HEK293 (cell line): ENCODE measurements at regions not wholly inside any gene's neighbourhood (a gene's known extent, or its start where the extent isn't known, plus 50 kb on each side); places are given as distances from the start of the nearest gene placed in this dataset.

Source experiments
- CTCF ChIA-PET: fragments of 350-600 bp; formaldehyde crosslinking; extraction: SDS; loops from one replicate; lab custom pipeline; 2021; ENCODE audit warnings: antibody characterized with exemption; lab: Yijun Ruan, JAX
- POLR2A ChIA-PET: fragments of 300-600 bp; formaldehyde crosslinking; extraction: SDS; loops from one replicate; lab custom pipeline; 2020; ENCODE audit warnings: antibody characterized with exemption, inconsistent platforms; lab: Yijun Ruan, JAX
- H3K27ac ChIP-seq: fragments of 200-500 bp; sonication (Bioruptor generic); 2 replicates; pipeline ENCODE4 v1.5.1; 2014; ENCODE audit warnings: low read depth, low read length, control low read depth, inconsistent platforms; ENCODE audit errors: extremely low read depth
- H3K36me3 ChIP-seq, 2 experiments: fragments of 200-500 bp in 1 of 2; sonication (Bioruptor generic) in 1 of 2; 1 replicate in 1 of 2; 2 replicates in 1 of 2; pipeline ENCODE4 v1.5.1; 2014 to 2017; ENCODE audit warnings: inconsistent platforms in 2 of 2, low read length in 2 of 2; ENCODE audit not compliant: control insufficient read depth in 2 of 2, insufficient read depth in 1 of 2
- H3K4me1 ChIP-seq: fragments of 200-500 bp; sonication (Bioruptor generic); 2 replicates; pipeline ENCODE4 v1.5.1; 2014; ENCODE audit warnings: mild to moderate bottlenecking, low read length, inconsistent platforms; ENCODE audit not compliant: control insufficient read depth, insufficient read depth
- H3K4me3 ChIP-seq: 2 replicates; pipeline ENCODE4 v1.5.1; 2011; ENCODE audit warnings: low read depth, mild to moderate bottlenecking, control low read depth, low read length, moderate library complexity
- H3K9me3 ChIP-seq: fragments of 200-500 bp; sonication (Bioruptor generic); 2 replicates; pipeline ENCODE4 v1.5.1; 2014; ENCODE audit warnings: low read depth, low read length, inconsistent platforms; ENCODE audit not compliant: control insufficient read depth, insufficient read depth
- BCL11B ChIP-seq: fragments of 450-650 bp; formaldehyde crosslinking; IDR thresholded peaks from 2 replicates; pipeline ENCODE4 v1.5.1; 2016; ENCODE audit warnings: low read depth, missing biosample characterization, missing genetic modification characterization
- FEZF1 ChIP-seq: fragments of 450-650 bp; formaldehyde crosslinking; IDR thresholded peaks from 2 replicates; pipeline ENCODE4 v1.5.1; 2016; ENCODE audit warnings: missing biosample characterization, missing genetic modification characterization
- HOXA7 ChIP-seq: sonication (generic); formaldehyde crosslinking; IDR thresholded peaks from 2 replicates; pipeline ENCODE4 v1.8.1; 2022; ENCODE audit warnings: missing genetic modification reagents, borderline replicate concordance
- TRIM28 ChIP-seq: IDR thresholded peaks from 2 replicates; pipeline ENCODE4 v1.6.1; 2011; ENCODE audit warnings: low read length, control low read depth, borderline replicate concordance
- TSHZ1 ChIP-seq: fragments of 450-650 bp; formaldehyde crosslinking; IDR thresholded peaks from 2 replicates; pipeline ENCODE4 v1.5.1; 2016; ENCODE audit warnings: missing biosample characterization, missing genetic modification characterization, borderline replicate concordance
- ZBTB1 ChIP-seq: fragments of 450-650 bp; formaldehyde crosslinking; IDR thresholded peaks from 2 replicates; pipeline ENCODE4 v1.5.1; 2016; ENCODE audit warnings: missing biosample characterization, missing genetic modification characterization
- ZBTB20 ChIP-seq: fragments of 450-650 bp; formaldehyde crosslinking; IDR thresholded peaks from 2 replicates; pipeline ENCODE4 v1.5.1; 2016; ENCODE audit warnings: missing biosample characterization, missing genetic modification characterization
- ZNF114 ChIP-seq: fragments of 450-650 bp; formaldehyde crosslinking; IDR thresholded peaks from 2 replicates; pipeline ENCODE4 v1.5.0; 2017; ENCODE audit warnings: missing biosample characterization, missing genetic modification characterization
- ZNF138 ChIP-seq: fragments of 450-650 bp; formaldehyde crosslinking; IDR thresholded peaks from 2 replicates; pipeline ENCODE4 v1.5.1; 2016; ENCODE audit warnings: missing biosample characterization, missing genetic modification characterization, borderline replicate concordance
- ZNF155 ChIP-seq: fragments of 450-650 bp; formaldehyde crosslinking; IDR thresholded peaks from 2 replicates; pipeline ENCODE4 v1.5.1; 2016; ENCODE audit warnings: missing biosample characterization, missing genetic modification characterization
- ZNF221 ChIP-seq: fragments of 450-650 bp; formaldehyde crosslinking; IDR thresholded peaks from 2 replicates; pipeline ENCODE4 v1.5.1; 2017; ENCODE audit warnings: missing biosample characterization, missing genetic modification characterization, borderline replicate concordance
- ZNF223 ChIP-seq: fragments of 450-650 bp; formaldehyde crosslinking; IDR thresholded peaks from 2 replicates; pipeline ENCODE4 v1.5.1; 2016; ENCODE audit warnings: missing biosample characterization, missing genetic modification characterization
- ZNF23 ChIP-seq: fragments of 450-650 bp; formaldehyde crosslinking; IDR thresholded peaks from 2 replicates; pipeline ENCODE4 v1.5.1; 2016; ENCODE audit warnings: missing biosample characterization, missing genetic modification characterization, borderline replicate concordance
- ZNF302 ChIP-seq: fragments of 450-650 bp; formaldehyde crosslinking; IDR thresholded peaks from 2 replicates; pipeline ENCODE4 v1.5.1; 2016; ENCODE audit warnings: missing biosample characterization, missing genetic modification characterization, low read depth
- ZNF350 ChIP-seq: fragments of 450-650 bp; formaldehyde crosslinking; IDR thresholded peaks from 2 replicates; pipeline ENCODE4 v1.5.0; 2017; ENCODE audit warnings: missing biosample characterization, mild to moderate bottlenecking, missing genetic modification characterization
- ZNF354C ChIP-seq: fragments of 450-650 bp; formaldehyde crosslinking; IDR thresholded peaks from 2 replicates; pipeline ENCODE4 v1.5.1; 2016; ENCODE audit warnings: missing biosample characterization, missing genetic modification characterization, low read depth, borderline replicate concordance
- ZNF423 ChIP-seq: fragments of 450-650 bp; formaldehyde crosslinking; IDR thresholded peaks from 2 replicates; pipeline ENCODE4 v1.5.1; 2016; ENCODE audit warnings: missing biosample characterization, missing genetic modification characterization
- ZNF433 ChIP-seq: fragments of 450-650 bp; formaldehyde crosslinking; IDR thresholded peaks from 2 replicates; pipeline ENCODE4 v1.5.1; 2016; ENCODE audit warnings: missing biosample characterization, missing genetic modification characterization, low read depth
- ZNF513 ChIP-seq: fragments of 450-650 bp; IDR thresholded peaks from 2 replicates; pipeline ENCODE4 v1.5.1; 2018; ENCODE audit warnings: missing biosample characterization, missing genetic modification characterization
- ZNF544 ChIP-seq: fragments of 450-650 bp; formaldehyde crosslinking; IDR thresholded peaks from 2 replicates; pipeline ENCODE4 v1.5.0; 2017; ENCODE audit warnings: missing biosample characterization, missing genetic modification characterization
- ZNF571 ChIP-seq: fragments of 450-650 bp; formaldehyde crosslinking; IDR thresholded peaks from 2 replicates; pipeline ENCODE4 v1.5.0; 2017; ENCODE audit warnings: missing biosample characterization, missing genetic modification characterization
- ZNF670 ChIP-seq: fragments of 450-650 bp; formaldehyde crosslinking; IDR thresholded peaks from 2 replicates; pipeline ENCODE4 v1.5.1; 2016; ENCODE audit warnings: missing biosample characterization, missing genetic modification characterization, low read depth
- ZNF677 ChIP-seq: fragments of 450-650 bp; IDR thresholded peaks from 2 replicates; pipeline ENCODE4 v1.5.0; 2018; ENCODE audit warnings: missing biosample characterization, mild to moderate bottlenecking, missing genetic modification characterization, moderate library complexity
- ZNF692 ChIP-seq: fragments of 450-650 bp; formaldehyde crosslinking; IDR thresholded peaks from 2 replicates; pipeline ENCODE4 v1.5.1; 2016; ENCODE audit warnings: missing biosample characterization, missing genetic modification characterization
- ZNF707 ChIP-seq: fragments of 450-650 bp; formaldehyde crosslinking; IDR thresholded peaks from 2 replicates; pipeline ENCODE4 v1.5.1; 2016; ENCODE audit warnings: missing biosample characterization, missing genetic modification characterization
- ZNF785 ChIP-seq: fragments of 450-650 bp; formaldehyde crosslinking; IDR thresholded peaks from 2 replicates; pipeline ENCODE4 v1.5.1; 2016; ENCODE audit warnings: missing biosample characterization, missing genetic modification characterization
- ZNF791 ChIP-seq: fragments of 450-650 bp; formaldehyde crosslinking; IDR thresholded peaks from 2 replicates; pipeline ENCODE4 v1.5.1; 2016; ENCODE audit warnings: missing biosample characterization, missing genetic modification characterization
- TF ChIP-seq, protein P1 (sequence below): fragments of 450-650 bp; formaldehyde crosslinking; IDR thresholded peaks from 2 replicates; pipeline ENCODE4 v1.5.1; 2017; ENCODE audit warnings: missing biosample characterization, missing genetic modification characterization

- TF ChIP-seq ZNF302 (tag by site-specific recombination), result no peak
- no peak for TF ChIP-seq ZNF692 (tag by site-specific recombination)
- no peak for TF ChIP-seq ZNF221 (tag by site-specific recombination)
- TF ChIP-seq ZNF677 (tag by site-specific recombination), result no peak
- TF ChIP-seq ZNF354C (tag by site-specific recombination), result no peak
- TF ChIP-seq ZNF423 (tag by site-specific recombination), result no peak
- no peak for TF ChIP-seq ZNF155 (tag by site-specific recombination)
- TF ChIP-seq ZNF544 (tag by site-specific recombination), result no peak
- TF ChIP-seq ZNF707 (tag by site-specific recombination), result no peak
- TF ChIP-seq BCL11B (tag by site-specific recombination), result no peak
- TF ChIP-seq ZNF791 (tag by site-specific recombination), result no peak
- TF ChIP-seq FEZF1 (tag by site-specific recombination), result no peak
- no peak for TF ChIP-seq ZNF513 (tag by site-specific recombination)
- TF ChIP-seq ZNF433, result no peak
- TF ChIP-seq ZNF785 (tag by site-specific recombination), result no peak
- no peak for TF ChIP-seq ZNF223
- TF ChIP-seq ZBTB1 (tag by site-specific recombination), result no peak
- TF ChIP-seq, all 188 proteins: peak for 0
- Histone ChIP-seq H3K4me1 (no peaks in the 10 kb centered on the region), H3K27ac (no peak overlapping the region), H3K4me3 (no peak overlapping the region), H3K9me3 (no peaks in the 10 kb centered on the region), H3K36me3 (no peaks in the 10 kb centered on the region)
- ChIA-PET CTCF (no interaction called here), POLR2A (no interaction called here)
Measured at GRCh38 chr3:130800829-130801228, 54.2 kb upstream of the PIK3R4 start.

DNA sequence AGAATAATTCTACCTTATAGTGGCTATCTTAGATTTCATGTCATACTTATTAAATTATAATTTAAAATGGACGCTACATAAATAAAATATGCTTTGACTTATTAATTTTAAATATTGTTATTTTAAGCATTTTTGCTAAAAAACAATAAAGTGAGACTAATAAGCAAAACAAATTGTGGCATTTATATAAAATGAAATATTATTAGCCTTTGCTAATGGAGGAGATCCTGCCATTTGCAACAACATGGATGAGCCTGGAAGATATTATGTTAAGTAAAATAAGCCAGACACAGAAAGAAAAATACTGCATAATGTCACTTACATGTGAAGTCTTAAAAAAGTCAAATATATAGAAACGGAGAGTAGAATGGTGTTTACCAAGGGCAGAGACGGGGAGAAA lies 54.8 kb upstream of the PIK3R4 start:
- Histone ChIP-seq H3K9me3 (no peaks in the 10 kb centered on the region), H3K4me3 (no peak overlapping the region), H3K4me1 (no peaks in the 10 kb centered on the region), H3K36me3 (no peaks in the 10 kb centered on the region), H3K27ac (no peak overlapping the region)
- POLR2A ChIA-PET, result no interaction called here
- CTCF ChIA-PET, result interaction anchor here (0.6 to 0.7 kb wide), 2 partner anchors 16 to 89 kb away, joined by 3 read pairs; no protein-coding TSS in a partner anchor
- TF ChIP-seq ZNF513 (tag by site-specific recombination) (no peak), HOXA7 (CRISPR knock-in tag) (no peak), ZBTB20 (tag by site-specific recombination) (no peak), ZNF571 (tag by site-specific recombination) (no peak), TRIM28 (no peak), ZNF670 (tag by site-specific recombination) (no peak), ZNF138 (tag by site-specific recombination) (no peak), ZNF114 (tag by site-specific recombination) (no peak), TSHZ1 (tag by site-specific recombination) (no peak), ZNF23 (tag by site-specific recombination) (no peak), ZNF350 (tag by site-specific recombination) (no peak)
- TF ChIP-seq, protein P1, sequence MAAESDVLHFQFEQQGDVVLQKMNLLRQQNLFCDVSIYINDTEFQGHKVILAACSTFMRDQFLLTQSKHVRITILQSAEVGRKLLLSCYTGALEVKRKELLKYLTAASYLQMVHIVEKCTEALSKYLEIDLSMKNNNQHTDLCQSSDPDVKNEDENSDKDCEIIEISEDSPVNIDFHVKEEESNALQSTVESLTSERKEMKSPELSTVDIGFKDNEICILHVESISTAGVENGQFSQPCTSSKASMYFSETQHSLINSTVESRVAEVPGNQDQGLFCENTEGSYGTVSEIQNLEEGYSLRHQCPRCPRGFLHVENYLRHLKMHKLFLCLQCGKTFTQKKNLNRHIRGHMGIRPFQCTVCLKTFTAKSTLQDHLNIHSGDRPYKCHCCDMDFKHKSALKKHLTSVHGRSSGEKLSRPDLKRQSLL, result no peak
